ENCODE measurements at regions not wholly inside any gene's neighbourhood (a gene's known extent, or its start where the extent isn't known, plus 50 kb on each side); places are given as distances from the start of the nearest gene placed in this dataset.

DNA sequence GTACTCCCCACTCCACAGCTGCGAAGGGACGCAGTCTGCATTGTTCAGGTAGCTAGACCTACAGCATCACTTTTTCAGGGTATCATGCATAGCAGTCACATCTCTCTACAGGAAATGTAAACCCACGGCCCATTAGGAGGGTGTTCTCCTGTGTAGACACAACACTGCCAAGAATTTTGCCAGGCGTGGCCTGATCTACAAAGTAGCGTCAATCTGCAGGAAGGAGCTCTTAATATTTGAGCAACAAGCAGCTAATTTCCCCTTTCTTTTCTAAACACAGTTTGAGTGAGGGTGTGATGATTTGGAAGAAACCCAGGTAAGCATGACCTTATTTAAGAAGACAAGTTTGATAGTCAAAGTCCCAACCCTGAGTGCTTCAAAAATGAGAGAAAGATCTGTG, 419.0 kb downstream of the GADD45G start:
- H3K4me3 ChIP-seq (ENCODE audit: low read depth, low read length), result no peak overlapping the region
- TF ChIP-seq, protein P1, sequence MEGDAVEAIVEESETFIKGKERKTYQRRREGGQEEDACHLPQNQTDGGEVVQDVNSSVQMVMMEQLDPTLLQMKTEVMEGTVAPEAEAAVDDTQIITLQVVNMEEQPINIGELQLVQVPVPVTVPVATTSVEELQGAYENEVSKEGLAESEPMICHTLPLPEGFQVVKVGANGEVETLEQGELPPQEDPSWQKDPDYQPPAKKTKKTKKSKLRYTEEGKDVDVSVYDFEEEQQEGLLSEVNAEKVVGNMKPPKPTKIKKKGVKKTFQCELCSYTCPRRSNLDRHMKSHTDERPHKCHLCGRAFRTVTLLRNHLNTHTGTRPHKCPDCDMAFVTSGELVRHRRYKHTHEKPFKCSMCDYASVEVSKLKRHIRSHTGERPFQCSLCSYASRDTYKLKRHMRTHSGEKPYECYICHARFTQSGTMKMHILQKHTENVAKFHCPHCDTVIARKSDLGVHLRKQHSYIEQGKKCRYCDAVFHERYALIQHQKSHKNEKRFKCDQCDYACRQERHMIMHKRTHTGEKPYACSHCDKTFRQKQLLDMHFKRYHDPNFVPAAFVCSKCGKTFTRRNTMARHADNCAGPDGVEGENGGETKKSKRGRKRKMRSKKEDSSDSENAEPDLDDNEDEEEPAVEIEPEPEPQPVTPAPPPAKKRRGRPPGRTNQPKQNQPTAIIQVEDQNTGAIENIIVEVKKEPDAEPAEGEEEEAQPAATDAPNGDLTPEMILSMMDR (IDR thresholded peaks at IDR 0.05; ENCODE audit: low read depth, low read length), result no peak
- no peak for TF ChIP-seq POLR2A (IDR thresholded peaks at IDR 0.05; ENCODE audit: extremely low read depth, insufficient read length)
- TF ChIP-seq, protein P2, sequence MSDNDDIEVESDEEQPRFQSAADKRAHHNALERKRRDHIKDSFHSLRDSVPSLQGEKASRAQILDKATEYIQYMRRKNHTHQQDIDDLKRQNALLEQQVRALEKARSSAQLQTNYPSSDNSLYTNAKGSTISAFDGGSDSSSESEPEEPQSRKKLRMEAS (IDR thresholded peaks at IDR 0.05; ENCODE audit: low read depth, low read length), result no peak
- TF ChIP-seq MYC (IDR thresholded peaks at IDR 0.05; ENCODE audit: low read depth, low read length), result no peak
- DNase-seq (ENCODE audit: low read depth), result no peak

DNA sequence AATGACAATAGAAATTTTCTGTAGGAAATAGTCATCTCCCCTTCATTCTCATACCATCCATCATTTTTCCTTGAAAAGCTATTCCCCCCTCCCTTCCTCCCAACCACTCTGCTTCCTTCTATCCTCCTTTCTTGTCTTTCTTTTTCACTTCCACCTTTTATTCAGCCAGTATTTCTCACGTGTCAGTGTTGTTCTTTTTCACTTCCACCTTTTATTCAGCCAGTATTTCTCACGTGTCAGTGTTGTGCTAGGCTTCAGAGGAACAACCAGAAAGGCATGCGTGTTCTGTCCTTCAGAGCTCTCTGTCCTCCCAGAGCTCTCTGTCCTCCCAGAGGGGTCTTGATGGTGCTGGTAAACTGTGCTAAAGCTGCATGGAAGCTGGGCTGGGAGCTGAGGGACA, 419.6 kb downstream of the GADD45G start:
- no peak overlapping the region for H3K4me3 ChIP-seq (ENCODE audit: low read depth, low read length)
- no peak for TF ChIP-seq POLR2A (IDR thresholded peaks at IDR 0.05; ENCODE audit: extremely low read depth, insufficient read length)
- TF ChIP-seq, protein P2 (IDR thresholded peaks at IDR 0.05; ENCODE audit: low read depth, low read length), result no peak
- TF ChIP-seq MYC (IDR thresholded peaks at IDR 0.05; ENCODE audit: low read depth, low read length), result no peak
- TF ChIP-seq, protein P1 (IDR thresholded peaks at IDR 0.05; ENCODE audit: low read depth, low read length), result no peak
- no peak for DNase-seq (ENCODE audit: low read depth)

DNA sequence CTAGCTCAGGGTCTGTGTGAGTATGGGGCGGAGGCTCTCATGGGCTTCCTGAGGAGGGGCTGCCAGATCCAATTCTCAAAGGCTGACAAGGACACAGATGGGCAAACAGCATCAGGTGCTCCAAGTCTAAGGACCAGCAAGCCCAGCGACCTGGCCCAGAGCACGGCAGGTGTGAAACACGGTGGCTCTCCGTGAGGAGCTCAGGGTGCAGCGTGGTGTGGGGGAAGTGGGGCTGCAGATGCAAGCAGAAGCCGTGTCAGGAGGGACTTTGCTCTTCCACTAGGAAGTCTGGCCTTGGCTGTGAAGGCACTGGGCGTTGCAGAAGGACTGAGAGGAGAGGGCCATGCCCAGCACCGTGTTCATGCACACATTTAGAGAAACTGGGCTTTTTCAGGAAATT, 420.0 kb downstream of the GADD45G start:
- TF ChIP-seq, protein P2 (IDR thresholded peaks at IDR 0.05; ENCODE audit: low read depth, low read length), result no peak
- TF ChIP-seq POLR2A (IDR thresholded peaks at IDR 0.05; ENCODE audit: extremely low read depth, insufficient read length) (no peak), MYC (IDR thresholded peaks at IDR 0.05; ENCODE audit: low read depth, low read length) (no peak)
- TF ChIP-seq, protein P1 (IDR thresholded peaks at IDR 0.05; ENCODE audit: low read depth, low read length), result no peak
- no peak overlapping the region for H3K4me3 ChIP-seq (ENCODE audit: low read depth, low read length)
- no peak for DNase-seq (ENCODE audit: low read depth)

DNA sequence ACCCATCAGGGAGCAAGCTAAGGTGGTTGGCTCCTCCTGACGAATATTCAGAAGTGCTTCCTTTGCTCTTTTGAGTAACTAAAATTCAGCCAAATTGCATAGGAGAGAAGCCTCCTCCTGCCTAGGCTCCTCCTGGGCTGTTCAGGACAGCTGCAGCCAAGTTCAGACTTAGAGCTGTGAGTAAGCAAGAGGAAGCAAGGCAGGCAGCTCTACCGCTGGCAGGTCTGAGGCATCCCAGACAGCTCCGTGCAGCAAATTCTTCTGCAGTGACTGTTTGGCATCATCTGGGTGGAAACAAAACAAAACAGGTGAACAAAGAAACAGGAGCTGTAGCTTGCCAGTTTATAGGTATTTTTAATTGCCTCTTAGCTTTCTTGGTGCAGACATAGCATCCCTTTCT, 421.0 kb downstream of the GADD45G start:
- H3K4me3 ChIP-seq (ENCODE audit: low read depth, low read length), result no peak overlapping the region
- no peak for TF ChIP-seq POLR2A (IDR thresholded peaks at IDR 0.05; ENCODE audit: extremely low read depth, insufficient read length)
- TF ChIP-seq, protein P1 (IDR thresholded peaks at IDR 0.05; ENCODE audit: low read depth, low read length), result no peak
- TF ChIP-seq, protein P2 (IDR thresholded peaks at IDR 0.05; ENCODE audit: low read depth, low read length), result no peak
- TF ChIP-seq MYC (IDR thresholded peaks at IDR 0.05; ENCODE audit: low read depth, low read length), result no peak
- no peak for DNase-seq (ENCODE audit: low read depth)

DNA sequence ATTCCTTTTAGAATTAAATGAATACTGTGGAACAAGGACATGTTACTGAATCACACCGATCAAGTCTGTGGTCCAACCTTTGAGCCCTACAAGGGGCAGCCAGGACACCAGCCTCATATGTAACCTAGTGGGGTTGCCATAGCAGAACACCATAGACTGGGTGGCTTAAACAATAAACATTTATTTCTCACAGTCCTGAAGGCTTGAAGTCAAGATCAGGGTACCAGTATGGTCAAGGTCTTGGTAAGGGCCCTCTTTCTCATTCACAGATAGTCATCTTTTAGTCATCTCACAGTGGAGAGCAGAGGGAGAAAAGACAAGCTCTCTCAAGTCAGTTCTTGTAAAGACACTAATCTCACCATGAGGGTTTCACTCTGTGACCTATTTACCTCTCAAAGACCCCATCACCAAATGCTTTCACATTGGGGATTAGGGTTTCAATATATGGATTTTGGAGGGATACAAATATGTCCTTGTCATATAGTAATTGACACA, 422.5 kb downstream of the GADD45G start:
- no peak for TF ChIP-seq POLR2A (IDR thresholded peaks at IDR 0.05; ENCODE audit: extremely low read depth, insufficient read length)
- TF ChIP-seq, protein P1 (IDR thresholded peaks at IDR 0.05; ENCODE audit: low read depth, low read length), result no peak
- TF ChIP-seq, protein P2 (IDR thresholded peaks at IDR 0.05; ENCODE audit: low read depth, low read length), result no peak
- no peak for TF ChIP-seq MYC (IDR thresholded peaks at IDR 0.05; ENCODE audit: low read depth, low read length)
- no peak for DNase-seq (ENCODE audit: low read depth)
- H3K4me3 ChIP-seq (ENCODE audit: low read depth, low read length), result no peak overlapping the region
